ENCODE measurements at regions not wholly inside any gene's neighbourhood (a gene's known extent, or its start where the extent isn't known, plus 50 kb on each side); places are given as distances from the start of the nearest gene placed in this dataset.

DNA sequence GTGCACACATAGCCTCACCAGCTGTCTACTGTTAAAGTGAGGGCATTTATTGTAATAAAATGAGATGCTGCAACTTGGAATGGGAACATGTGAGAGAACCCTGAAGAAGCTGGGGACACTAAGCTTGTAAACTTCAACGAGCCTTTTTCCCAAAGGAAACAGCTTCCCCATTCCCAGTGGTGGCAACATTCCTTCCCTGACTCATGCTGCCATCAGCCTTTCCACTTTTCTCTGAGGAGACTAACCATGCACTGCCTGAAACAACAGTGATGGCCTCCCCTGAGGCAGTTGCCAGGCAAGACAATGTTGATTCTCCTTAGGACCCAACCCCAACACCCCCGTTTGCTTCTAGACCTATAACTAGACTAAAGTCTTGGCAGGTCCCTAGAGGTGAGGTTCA lies 928.3 kb downstream of the GLUD2 start:
- TF ChIP-seq, protein P1, sequence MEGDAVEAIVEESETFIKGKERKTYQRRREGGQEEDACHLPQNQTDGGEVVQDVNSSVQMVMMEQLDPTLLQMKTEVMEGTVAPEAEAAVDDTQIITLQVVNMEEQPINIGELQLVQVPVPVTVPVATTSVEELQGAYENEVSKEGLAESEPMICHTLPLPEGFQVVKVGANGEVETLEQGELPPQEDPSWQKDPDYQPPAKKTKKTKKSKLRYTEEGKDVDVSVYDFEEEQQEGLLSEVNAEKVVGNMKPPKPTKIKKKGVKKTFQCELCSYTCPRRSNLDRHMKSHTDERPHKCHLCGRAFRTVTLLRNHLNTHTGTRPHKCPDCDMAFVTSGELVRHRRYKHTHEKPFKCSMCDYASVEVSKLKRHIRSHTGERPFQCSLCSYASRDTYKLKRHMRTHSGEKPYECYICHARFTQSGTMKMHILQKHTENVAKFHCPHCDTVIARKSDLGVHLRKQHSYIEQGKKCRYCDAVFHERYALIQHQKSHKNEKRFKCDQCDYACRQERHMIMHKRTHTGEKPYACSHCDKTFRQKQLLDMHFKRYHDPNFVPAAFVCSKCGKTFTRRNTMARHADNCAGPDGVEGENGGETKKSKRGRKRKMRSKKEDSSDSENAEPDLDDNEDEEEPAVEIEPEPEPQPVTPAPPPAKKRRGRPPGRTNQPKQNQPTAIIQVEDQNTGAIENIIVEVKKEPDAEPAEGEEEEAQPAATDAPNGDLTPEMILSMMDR (conservative IDR thresholded peaks at IDR 0.05 in 1 of 2, IDR thresholded peaks at IDR 0.05 in 1 of 2; ENCODE audit: extremely low read depth in 1 of 2, insufficient read depth in 1 of 2, low read depth in 1 of 2, low read length in 2 of 2), result no peak
- no peak for TF ChIP-seq EZH2 (IDR thresholded peaks at IDR 0.05; ENCODE audit: borderline replicate concordance, low read length)

Measured in mammary epithelial cell (primary cell).